HG02798 (cell line): ENCODE measurements at regions not wholly inside any gene's neighbourhood (a gene's known extent, or its start where the extent isn't known, plus 50 kb on each side); places are given as distances from the start of the nearest gene placed in this dataset.
A peak's percentile ranks its signal among the peaks of the same experiment; 100 is the strongest.

Experiments
- ATAC-seq: cut with Tn5 transposase; IDR thresholded peaks from one replicate; pipeline ENCODE4 v1.9.1; 2021; ENCODE audit warnings: mild to moderate bottlenecking; ENCODE audit not compliant: unreplicated experiment, poor library complexity

DNA sequence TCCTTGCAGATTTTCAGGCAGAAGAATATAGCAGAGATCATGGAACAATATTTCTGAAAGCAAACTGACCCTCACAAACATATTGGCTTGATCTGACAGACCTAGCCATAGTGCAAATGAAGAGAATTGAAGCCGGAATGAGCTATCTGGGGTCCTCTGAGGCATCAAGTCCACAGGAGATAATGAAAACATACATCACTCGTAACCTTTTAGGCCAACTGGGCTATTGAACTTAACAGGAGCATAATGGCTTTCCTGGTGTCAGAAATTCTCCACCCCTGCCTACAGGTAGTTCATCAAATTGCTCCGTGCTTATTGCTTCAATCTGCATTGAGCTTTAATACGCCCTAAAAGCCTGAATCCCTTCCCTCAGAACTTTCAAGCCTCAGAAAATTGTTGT, 1414.6 kb upstream of the TENM4 start:
- no peak for ATAC-seq

DNA sequence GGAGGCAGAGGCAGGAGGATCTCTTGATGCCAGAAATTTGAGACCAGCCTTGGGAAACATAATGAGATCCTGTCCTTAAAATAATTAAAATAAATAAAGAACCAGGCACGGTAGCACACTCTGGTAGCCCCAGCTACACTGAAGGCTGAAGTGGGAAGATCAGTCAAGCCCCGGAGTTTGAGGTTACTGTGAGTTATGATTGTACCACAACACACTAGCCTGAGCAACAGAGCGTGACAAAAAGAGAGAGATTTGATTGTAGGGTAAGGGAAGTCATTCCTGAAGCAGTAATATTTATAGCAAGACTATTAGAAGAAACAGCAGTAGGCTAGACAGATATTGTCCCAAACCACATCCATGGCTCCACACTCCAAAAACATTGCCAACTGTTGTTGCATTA, 1408.4 kb upstream of the TENM4 start:
- peak; percentile 63 for ATAC-seq

DNA sequence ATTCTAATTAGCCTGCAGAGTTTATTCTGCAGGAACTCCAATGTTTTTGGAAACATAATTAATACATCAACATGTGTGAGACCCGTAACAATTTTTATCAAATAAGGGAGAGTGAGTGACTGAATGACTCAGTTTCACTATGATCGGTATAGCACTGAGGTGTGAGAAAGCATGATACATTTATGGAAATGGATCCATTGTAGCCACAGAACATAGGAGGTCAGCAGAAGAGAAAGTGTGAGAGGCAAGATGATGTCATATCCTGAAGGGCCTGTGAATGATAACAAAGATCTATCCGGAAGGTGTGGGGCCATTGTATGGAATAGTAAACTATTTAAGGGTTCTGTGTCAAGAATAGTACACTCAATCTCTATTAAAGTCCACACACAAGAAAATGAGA, 1406.1 kb upstream of the TENM4 start:
- peak; percentile 88 for ATAC-seq

DNA sequence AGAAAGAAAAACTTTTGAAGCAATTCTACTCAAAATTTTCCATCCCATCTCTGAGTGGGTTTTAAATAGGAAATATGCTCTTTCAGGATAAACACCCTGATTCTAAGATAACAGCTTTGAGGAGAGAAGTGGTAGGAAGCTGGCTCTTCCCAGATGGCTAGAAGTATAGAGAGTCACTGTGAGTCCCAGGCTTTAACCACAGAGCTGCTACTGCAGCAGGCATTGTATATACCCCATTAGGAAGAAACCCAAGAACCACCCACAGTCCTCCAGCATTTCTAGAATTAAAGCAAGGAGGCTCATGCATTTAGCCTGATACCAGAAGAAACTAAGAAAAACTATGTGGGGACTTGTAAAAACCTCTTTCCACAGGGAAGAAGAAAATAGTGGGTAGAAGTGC, 1405.6 kb upstream of the TENM4 start:
- no peak for ATAC-seq

DNA sequence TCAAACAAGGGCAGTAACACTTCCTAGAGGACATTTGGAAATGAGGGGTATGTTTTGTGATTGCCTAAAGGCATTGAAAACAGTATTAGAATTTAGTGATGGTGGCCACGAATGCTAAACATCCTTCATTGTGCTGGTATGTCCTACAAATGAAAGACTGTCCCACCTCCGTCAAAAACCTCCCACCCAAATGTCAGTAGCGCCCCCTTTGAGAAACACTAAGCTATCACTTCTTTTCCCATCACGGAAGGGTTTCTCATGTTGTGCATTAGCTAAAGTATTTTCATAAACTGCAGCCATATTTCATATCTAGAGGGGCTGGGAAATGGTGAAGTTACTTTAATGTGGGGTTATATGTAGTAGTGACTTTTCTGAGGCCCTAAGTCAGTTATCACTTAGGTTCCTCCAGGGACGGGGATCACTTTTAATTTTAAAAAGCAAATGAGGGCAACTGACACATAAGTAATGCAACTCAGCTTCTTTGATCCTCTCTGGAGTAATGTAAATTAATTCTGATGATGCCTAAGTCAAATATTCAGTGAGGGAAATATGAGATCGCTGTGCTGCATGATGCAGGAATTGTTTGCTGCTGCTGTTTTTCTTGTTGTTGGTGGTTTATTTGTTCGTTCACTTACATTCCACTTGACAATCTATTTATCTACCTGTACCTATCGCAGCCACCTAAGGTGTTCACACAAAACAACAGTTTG, 1403.4 kb upstream of the TENM4 start:
- no peak for ATAC-seq

DNA sequence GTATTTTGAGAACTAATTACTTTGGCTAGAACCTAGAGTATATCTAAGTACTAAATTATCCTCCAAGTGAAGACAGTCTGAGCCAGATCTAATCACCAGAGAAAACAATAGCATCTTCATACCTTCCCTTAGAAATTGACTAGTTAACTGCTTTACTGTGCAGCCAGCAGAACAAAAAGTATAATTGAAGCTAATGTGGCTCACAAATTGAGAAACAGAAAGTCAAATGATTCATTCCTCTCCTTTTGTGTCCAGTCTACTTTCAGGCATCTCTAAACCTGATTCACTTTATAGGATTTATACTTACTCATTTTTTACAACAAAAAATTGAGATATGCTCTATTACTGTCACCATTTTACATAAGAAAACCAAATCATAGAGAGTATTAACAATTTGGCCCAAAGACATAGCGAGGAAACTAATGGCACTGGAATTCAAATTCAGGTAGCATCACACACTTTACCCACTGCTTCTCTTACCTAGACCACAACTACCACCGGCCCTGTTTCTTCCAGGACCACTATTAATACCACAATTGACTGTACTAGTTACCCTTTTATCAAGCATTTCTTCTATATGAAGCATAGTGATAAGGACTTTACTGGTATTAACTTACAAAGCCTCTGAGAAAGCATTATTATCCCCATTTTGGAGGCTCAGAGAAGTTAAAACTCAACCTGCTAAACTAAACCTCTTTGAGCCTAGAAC, 1402.6 kb upstream of the TENM4 start:
- ATAC-seq, result peak; percentile 54

DNA sequence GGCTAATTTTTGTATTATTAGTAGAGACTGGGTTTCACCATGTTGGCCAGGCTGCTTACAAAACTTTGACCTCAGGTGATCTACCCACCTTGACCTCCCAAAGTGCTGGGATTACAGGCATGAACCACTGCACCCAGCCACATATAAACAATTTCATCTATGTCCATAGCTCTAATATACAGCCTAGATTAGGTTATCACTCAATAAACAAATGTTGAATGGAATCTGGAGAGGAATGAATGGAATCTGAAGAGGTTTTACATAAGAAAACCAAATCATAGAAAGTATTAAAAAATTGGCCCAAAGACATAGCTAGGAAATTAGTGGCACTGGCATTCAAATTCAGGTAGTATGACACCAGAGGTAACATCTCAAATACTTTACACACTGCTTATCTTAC, 1401.4 kb upstream of the TENM4 start:
- ATAC-seq, result no peak

DNA sequence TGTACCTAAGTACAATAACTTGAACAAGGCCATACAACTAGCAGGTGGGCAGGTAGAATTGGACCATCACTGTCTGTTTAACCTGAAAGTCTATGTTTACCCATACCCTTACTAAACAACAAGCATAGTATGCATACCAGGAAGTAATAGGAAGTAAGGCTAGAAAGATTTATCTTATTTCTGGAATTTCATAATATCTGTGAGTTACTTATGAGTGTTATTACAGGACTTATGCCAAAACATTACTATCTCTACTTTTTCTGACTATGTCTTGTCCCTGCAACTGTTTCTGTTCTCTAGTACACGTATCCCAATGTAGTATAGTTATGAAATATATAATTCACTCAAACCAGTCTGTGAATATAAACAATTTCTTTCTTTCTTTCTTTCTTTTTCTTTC, 1400.8 kb upstream of the TENM4 start:
- ATAC-seq, result no peak

DNA sequence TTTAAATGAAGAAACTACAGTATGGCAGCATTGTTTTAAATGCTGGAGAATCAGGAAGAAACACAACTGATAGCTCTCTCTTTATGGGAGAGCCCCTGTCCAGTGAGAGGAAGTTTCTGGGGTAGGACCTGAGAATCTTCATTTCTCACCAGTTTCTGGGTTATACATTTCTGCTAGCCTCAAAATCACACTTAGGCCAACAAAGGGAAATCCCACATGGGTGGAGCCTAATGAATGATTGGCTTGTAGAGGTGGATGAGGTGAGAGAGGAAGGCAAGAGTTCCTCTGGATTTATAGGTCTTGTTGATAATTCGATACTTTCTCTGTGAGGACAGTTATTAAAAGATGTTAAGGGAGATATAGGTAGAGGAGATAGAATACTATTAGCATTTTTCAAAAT, 1397.3 kb upstream of the TENM4 start:
- peak; percentile 88 for ATAC-seq

DNA sequence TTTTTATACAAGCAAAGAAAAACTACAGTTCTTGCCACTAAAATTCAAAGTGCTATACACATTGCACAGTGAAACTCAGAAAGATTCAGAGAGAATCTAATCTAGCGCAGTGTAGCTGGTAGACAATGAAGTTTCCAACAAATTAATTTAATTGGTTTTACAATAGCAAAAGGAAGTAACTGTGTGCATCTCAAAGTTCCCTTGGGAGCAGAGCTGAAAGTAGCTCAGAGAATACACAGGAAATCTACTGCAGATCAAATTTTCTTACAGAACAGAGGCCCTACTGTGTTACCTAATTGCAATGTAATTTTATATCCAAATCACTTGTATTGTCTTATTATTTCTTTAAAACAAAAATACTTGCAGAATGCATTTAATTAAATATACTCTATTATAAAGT, 1396.2 kb upstream of the TENM4 start:
- ATAC-seq, result no peak

DNA sequence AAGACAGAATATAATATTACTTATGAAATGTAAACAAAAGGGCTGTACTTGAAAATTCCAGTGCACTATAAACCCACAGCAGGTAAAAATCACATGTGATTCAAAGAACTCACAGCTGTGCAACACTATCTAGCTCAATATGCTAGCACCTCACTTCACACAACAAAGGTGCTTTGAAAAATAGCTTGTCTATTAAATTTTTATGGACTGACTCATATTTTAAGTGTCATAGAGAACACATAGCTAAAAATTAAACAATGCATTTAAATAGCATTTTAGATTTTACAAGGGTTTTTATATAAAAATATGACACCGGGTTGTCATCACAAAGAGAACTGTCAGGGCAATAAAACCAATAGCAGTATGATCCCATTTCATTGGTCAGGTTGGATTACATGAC, 1390.5 kb upstream of the TENM4 start:
- no peak for ATAC-seq

DNA sequence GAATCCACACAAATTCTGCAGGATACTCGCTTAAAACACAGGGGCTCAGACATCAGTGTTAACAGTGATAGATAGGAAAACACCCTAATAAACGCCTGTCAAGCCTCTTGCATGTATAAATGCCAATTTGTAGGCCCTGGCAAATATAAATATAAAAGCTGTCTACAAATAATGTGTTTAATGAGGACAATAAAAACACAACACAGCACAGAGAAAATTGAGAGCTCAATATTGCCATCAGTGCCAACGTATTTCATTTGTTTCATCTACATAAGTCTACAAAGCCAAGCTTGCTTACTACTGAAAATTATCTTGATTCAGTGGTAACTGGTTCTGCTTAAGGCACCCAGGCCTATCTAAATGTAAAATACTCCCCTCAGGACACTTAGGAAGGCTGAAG, 1387.0 kb upstream of the TENM4 start:
- no peak for ATAC-seq

DNA sequence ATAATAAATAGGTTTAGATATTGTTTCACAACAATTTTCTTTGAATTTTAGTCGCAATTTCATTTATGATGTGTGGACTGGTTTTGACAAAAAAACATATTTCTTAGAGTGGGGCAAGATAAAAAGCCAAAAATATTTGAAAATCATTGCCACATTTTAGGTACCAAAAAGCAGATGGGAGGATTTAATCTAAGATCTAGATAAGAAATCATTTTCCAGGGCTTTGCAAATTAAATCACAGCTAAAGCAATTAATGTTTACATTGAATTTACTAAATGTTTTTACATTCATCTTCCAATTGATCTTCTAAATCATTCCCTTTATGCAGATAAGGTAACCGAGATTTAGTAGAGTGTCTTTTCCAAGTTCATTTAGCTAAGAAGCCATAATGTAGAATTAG, 1386.0 kb upstream of the TENM4 start:
- no peak for ATAC-seq

DNA sequence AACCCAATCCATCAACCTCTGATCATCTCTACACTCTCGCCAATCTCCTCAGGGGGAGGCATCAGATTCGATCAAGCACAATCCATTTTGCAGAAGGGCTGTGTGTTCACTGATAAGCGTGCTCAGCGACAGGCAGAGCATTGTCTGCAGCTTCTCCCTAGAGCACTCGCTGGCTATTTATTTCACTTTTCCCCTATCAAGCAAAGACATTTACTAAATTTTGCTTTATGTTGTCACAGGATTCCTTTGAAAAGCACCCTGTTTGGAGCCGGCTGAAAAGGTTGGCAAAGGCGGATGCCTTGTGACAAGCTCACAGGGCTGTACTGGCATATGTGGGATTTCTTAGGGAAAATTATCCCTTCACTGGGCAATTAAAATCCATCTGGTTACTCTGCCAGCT, 1381.5 kb upstream of the TENM4 start:
- ATAC-seq, result no peak

DNA sequence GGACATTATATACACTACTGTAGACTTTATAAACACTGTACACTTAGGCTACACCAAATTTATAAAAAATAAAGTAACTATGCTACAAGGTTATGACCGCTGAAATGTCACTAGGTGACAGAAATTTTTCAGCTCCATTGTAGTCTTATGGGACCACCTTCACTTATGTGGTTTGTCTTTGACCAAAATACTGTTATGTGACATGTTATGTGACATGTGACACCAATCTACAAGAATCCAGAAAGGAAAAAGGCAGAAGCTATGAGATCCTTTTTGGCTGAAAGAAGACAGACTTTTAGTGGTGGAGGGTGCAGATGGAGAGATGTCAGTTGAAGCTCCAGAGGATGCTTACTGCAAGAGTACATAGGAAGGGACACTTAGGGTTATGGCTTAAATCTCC, 1378.4 kb upstream of the TENM4 start:
- ATAC-seq, result no peak

DNA sequence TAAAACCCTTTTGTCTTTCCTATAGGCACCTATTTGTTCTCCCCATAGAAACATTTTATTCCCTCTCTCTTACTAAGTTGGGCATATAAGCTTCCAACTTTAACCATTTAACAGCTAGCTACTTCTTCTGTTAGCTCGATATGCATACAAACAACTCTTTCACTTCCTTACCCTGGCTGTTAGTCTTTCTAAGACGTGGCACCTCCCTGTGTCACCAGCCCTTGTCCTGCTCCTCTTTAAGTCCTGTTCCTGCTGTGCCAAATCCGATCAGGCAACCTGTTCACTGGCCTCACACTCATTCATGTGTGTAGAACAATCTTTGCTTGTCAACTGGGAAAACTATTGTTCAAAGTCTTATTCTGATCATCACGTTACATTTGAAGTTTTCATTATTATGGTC, 1376.1 kb upstream of the TENM4 start:
- peak; percentile 54 for ATAC-seq

DNA sequence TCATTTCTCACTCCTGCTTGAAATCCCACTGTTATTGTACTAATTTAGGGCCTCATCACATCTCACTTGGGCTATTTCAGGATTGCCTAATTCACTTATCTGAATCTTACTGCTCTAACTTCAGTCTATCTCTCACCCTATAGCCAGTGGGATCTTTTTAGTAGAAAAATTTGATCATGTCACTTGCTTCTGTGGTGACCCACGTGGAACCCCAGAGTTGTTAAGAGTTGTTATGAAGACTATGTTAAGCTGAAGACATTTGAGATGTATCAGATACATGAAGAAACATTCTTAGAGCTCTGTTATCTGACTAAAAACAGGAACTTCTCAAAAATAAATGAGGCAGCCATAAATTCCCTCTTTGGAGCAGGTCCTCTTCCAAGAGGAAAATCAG, 1375.6 kb upstream of the TENM4 start:
- peak; percentile 27 for ATAC-seq

DNA sequence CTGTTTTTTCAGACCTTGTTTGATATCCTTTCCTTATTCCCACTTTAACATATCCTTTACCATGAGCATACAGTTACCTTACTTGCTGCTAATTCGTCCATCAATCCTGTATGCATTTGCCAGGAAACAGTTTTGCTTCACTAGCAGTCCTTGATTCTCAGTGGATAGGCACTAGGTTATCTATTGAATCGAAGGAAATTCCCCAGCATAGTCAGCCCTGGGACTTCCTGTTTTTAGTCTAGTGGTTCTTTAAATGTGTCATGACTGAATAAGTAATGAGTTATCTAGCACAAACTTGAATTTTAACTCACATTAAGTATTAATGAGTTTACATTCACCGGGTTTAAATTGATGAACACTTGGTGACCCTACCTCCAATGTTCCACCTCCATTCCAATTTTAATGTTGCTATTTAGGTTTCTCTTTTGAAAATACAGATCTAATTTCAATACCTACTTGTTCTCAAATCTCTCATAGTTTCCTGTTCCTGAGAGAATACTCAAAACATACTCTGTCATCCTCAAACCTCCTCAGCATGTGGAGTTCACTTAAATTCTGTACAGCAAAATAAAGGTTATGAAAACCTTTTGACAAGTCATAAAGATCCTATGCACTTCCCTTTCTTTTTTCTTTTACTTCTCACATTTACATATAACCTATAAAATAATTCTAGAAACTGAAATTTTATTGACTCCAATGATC, 1375.1 kb upstream of the TENM4 start:
- peak; percentile 90 for ATAC-seq

DNA sequence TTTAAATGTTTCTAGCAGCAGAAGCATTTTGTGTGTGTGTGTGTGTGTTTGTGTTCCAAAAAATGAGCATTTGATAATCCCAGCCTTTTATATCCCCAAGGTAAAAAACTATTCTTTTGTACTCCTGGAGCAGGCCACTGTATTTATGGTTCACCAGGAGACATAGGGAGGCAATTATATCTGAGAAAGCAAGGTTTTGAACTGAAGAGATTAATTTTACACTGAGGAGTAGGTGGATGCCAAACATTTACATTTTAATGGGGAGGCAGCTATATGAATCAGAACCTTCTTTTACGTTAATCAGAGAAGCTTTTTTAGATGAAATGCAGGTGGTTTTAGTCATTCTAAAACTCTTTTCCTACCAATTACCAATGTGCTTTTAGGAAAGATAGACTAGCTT, 1374.0 kb upstream of the TENM4 start:
- ATAC-seq, result no peak

DNA sequence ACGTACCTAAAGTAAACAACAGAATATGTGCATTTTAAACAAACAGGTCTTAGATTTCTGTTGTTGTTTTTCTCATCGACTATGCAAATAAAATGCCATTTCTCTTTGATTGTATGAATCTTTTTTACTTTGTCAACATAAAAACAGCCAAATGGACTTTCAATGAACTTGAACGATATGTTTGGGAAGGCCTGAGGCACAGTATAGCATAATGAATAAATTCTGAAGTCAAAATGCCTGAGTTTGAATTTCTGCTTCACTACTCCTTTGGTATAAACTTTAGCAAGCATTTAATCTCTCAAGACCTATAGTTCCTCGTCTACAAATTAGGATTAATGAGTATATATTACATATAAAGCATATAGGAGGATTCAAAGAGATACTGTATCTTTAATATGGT, 1369.9 kb upstream of the TENM4 start:
- no peak for ATAC-seq

DNA sequence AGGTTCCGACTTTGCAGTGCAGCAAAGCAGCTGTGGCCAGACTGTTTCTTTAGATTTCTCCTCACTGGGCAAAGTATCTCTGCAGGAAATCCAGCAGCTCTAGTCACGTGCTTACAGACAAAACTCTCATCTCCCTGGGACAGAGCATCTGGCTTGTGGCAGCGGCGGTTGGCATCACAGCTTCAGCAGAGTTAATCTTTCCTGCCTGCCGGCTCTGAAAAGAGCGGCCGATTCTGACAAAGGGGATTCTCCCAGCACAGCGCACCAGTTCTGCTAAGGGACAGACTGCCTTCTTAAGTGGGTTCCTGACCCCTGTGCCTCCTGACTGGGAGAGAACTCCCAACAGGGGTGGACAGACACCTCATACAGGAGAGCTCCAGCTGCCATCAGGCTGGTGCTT, 1357.3 kb upstream of the TENM4 start:
- ATAC-seq, result no peak

DNA sequence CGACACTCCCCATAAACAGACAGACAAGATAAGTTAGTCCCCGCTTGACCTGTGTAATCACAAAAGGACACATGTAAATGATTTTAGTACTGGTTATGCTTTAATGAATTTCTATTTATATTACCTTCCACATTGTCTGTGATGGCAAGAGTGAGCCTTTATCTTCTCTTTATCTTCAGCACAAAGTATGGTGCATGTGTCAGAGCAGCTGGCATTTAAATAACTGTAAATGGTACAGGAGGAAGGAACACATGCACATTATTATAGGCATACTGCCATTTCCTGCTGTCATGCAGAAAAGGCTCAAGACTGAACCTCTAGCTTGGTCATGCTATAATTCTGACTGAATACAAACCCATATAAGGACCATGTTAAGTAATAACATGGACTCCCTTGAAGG, 1342.7 kb upstream of the TENM4 start:
- ATAC-seq, result no peak
